HPDE6-E6E7 (cell line): ENCODE measurements at regions not wholly inside any gene's neighbourhood (a gene's known extent, or its start where the extent isn't known, plus 50 kb on each side); places are given as distances from the start of the nearest gene placed in this dataset.

Source experiments
- DNase-seq: peaks from one replicate; pipeline ENCODE4 v3.0.0; 2011; ENCODE audit warnings: missing footprints; ENCODE audit errors: extremely low spot score

DNA sequence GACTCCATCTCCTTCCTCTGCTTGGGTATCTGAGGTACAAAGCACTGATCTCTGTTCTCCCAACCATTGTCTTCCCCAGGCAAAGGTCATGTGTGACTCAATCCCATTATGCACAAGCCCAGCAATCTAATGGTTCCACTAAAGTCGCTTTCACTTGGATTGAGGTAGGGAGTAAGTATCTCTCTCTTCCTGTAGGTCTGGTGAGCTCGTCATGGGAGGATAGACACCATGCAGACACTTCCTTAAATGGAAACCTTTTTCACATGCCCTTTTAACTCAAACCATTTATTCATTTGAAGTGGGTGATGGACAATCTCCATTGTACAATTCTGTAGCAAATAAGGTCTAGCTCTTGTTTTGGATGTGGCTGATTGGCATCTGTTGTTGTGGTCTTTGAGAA lies 245.2 kb upstream of the CLNK start:
- no peak for DNase-seq

DNA sequence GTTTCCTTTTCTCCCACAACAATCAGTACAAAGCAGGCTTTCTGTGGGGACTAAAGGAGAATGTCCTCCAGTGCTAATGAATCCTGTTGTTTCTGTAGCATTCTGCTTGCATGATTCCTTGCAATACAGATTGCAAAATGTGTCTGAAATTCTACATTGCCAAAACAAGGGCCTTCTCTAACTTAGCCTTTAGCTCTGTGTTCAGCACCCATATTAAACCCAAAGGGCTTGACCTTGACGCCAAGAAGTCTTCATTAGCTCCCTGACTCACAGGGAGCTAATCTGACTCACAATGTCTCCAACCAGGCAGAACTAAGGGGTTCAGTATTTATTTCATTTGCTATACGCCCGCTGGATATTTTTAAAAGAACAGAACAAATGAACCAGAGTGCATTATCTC lies 241.4 kb upstream of the CLNK start:
- DNase-seq: no peak

DNA sequence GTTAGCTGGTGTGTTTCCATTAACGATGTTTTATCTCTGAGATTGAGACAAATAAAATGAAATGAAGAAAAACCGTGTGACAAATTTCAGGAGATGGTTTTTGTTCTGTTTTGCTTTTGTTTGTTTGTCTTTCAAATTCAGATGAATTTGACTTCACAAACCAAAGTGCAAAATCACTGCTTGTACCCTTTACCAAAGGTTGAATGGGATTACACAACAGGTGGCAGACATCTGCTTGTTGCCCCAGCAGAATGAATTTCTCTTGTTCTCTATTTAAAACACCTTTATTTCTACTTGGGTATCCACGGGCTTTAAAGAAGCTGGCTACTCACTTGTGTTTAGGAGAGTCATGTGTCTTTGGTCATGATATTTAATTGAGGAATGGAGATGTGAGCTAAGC lies 239.7 kb upstream of the CLNK start:
- DNase-seq: no peak

DNA sequence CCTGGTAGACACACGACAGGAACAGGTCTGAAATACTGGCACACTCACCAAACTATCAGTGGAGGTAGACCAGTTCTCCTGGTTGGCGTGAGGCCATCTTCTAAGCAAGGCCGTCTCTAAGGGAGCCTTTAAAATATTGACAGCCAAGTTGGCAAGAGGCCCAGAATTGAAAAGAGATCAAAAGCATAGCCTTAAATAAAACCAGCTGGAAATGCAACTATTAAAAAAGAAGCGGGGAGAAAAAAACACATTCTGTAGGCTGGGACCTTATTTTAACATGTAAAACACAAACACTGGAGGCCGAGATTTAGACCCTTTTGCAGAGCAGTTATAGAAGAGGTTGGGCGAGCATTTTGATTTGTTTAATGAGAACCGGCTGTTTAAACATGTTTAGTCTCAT lies 233.0 kb upstream of the CLNK start:
- no peak for DNase-seq

DNA sequence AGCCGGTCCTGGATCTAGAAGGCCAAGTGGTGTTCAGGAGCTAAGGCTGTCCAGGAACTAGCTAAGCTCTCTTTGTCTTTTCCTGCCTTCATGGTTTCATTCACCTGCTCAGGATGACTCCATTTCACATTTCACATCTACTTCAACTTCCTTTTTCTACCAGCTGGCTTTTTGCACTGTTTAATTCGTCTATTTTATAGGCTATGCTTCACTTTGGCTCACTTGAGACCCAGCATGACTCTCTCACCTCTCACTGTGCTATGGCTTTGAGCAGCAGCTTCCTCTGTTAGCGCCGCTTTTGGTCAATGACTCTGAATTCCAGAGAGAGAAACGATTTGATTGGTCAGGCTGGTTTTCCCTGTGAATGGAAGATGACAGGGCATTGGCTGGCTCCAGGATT lies 213.5 kb upstream of the CLNK start:
- DNase-seq: no peak

DNA sequence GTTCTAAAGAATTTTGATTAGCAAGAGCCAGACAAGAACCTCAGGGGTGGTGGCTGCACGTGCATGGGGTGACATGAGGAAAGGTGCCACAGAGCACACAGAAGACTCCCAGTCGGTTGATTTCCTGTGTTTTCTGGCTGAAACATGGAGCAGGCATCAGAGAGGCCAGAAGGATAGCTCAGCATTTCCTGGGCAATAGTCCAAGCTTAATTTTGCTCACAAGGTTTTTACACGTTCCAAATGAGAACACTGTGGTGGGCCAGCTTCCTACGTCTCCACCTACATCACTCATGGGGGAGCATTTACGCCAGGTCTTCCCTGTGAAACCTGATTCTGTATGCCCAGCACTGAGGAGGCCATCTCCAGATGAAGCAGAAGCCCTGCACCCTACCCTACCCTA lies 212.5 kb upstream of the CLNK start:
- no peak for DNase-seq

DNA sequence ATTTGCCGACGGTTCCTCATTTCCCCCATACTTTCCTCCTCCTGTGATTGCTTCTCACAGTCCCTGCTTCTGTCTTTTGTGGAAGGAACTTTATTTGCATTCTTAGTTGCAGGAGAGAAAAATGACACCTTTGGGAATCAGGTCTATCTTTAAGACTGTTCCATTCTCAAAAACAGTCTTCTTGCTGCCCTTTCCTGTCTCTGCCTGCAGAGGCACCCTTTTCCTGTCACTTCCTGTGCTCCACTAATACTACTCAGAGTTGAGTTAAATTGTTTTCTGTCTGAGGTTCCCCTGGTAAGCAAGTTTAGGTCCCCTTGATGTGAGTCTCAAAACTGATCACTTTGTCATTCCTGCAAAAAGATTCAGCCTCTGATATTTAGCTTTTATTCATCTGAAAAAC lies 208.8 kb upstream of the CLNK start:
- no peak for DNase-seq

DNA sequence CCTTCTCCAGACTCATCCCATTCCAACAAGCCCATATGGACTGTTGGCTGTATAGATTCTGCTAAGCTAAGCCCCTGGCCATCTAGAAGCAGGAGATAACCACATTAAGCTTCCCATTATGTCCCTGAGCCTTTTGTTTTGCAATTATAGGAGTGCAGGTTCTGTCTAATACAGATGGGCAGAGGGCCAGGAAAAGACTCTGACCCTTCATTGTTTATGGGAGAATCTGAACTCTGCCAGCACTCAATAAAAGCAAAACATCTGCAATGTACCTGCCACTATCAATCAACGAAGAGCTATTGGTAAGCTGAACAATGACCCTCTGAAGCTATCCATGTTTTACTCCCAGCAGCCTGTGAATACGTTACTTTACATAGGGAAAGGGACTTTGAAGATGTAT lies 207.3 kb upstream of the CLNK start:
- DNase-seq: no peak

DNA sequence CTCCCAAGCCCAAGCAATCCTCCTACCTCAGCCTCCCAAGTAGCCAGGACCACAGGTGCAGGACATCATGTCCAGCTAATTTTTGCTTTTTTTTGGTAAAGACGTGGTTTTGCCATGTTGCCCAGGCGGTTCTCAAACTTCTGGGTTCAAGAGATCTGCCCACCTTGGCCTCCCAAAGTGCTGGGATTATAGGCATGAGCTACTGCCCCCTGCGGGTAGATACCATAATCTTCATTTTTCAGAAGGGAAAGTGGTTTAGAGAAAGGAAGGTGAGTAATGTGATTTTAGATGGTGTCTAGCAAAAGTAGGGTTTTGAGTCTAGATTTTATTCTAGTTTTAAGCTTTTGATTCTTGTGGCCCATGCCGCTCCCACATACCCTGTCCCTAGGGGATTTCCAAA lies 205.3 kb upstream of the CLNK start:
- no peak for DNase-seq

DNA sequence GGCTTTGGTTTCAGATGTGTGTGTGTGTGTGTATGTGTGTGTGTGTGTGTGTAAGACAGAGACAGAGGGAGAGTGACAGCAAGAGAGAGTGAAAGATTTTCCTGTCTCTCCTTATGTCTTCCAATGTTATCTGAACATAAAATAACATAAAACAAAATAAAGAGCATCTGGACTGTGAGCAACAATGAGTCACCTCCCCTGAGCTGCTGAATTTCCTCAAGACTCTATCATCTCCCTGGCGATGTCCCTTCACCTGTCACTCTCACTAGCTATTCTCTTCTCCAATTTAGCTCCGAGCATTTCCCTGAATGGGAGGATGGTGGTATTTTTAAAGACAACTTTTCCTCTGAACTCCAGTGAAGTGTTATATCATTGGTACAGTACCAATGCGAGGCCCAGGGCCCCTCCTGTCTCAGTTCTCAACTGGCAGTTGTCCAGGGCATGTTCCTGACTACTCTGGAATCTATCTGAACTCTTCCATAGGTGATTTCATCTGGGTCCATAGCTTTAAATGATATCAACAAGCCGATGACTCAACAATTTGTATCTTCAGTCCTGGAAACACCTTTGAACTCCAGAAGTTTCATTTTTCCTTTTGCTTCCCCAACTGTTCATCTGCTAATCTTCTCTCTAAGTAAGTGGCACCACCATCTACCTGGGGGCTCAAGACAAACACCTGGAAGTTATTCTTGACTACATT lies 195.0 kb upstream of the CLNK start:
- DNase-seq: peak; percentile 5

DNA sequence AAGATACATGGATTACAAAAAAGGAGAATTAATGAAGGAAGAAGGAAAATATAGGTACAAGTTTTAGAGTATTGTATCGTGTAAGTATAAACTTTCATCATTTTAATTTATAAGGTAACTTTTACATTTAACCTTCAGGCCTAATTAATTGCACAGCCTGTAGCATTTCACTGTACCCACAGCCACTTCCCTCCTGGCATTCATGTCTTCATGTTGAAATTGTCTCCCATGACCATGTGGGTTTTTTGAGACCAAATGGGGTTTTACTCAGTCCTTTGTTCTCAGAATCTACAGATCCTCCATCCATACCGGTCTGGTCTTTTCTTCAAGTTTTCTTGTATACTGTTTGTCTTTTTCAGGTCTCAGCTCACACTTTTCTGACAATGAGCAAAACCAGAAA lies 194.3 kb upstream of the CLNK start:
- no peak for DNase-seq

DNA sequence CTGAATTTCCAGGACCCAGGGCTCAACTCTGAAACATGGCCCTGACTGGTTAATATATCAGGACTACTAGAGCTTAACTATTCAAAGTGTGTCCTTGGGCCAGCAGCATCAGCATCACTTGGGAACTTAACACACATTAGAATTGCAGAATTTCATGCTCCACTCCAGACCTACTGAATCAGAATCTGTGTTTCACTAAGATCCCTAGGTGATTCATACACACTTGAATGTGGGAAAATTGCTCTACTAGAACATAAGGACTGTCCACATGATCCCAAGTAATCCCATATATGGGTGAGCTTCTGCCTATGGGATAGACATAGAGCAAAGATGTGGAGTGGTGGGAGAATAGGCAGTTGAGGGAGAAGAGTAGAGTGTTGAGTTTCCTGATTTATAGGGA lies 192.5 kb upstream of the CLNK start:
- DNase-seq: no peak

DNA sequence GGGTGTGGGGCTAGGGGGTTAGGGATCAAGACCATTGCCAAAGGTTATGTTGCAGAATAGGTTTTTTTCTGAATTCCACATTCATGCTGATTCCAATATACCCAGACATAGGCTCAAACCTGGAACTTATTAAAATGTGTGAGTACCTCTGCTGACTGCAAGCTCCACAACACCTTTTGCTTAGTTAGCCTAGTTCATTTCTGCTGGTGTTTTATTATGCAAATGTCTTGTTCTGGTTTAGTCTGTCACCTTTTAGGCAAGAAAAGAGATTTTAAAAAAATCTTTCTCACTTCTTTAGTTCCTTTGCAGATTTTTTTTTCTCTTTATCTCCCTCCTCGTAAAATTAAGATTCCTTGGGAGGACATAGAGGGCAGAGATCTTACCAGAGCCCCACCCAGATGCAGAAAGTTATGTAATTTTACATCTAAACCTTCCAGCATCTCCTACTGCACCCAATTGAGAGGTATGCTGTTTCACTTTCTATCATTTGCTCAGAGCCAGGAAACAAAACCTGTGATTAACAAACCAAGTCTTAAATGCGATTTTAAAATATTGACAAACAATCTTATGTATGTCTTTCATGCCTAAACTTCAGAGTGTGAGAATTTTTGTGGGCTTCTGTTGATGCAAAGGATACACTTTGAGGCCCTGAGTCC lies 190.7 kb upstream of the CLNK start:
- DNase-seq: no peak

DNA sequence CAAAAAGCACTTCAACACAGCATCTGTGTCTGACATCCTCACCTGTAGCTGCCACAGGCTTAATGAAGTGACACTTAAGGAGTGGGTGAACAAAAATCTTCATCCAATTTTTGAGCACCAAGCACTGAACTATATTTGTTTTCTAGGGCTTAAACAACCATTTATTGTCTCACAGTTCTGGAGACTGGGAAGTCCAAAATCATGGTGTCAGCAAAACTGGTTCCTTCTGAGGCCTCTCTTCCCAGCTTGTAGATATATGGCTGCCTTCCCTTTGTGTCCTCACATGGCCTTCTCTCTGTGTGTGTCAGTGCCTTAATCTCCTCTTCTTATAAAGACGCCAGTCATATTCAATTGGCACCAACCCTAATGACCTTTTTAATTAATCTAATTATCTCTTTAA lies 189.2 kb upstream of the CLNK start:
- DNase-seq: no peak

DNA sequence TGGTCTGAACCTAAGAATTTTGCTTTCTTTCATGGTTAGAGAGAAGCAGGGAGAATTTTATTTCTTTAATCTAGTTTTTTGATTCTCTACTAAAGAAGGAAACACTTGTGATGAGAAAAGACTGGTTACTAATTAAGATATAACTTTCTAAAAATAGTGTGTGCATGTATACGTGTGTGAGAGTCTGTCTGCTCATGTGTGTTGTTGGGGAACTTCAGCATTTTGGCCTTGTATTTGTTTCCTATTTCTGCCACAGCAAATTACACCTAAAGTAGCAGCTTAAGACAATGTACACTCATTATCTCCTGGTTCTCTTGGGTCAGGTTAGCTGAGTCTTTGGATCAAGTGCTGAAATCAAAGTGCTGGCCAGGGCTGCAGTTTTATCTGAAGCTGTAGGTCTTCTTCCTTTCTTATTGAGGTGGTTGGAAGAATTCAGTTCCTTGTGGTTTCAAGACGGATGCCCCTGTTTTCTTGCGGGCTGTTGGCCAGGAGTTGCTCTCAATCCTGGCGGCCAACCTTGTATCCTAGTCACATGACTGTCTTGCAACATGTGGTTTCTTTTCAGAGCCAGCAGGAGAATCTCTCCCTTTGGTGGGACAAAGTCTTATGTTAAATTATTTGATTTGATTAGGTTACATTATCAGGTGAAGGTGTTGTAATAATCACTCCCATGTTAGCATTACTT lies 188.4 kb upstream of the CLNK start:
- no peak for DNase-seq

DNA sequence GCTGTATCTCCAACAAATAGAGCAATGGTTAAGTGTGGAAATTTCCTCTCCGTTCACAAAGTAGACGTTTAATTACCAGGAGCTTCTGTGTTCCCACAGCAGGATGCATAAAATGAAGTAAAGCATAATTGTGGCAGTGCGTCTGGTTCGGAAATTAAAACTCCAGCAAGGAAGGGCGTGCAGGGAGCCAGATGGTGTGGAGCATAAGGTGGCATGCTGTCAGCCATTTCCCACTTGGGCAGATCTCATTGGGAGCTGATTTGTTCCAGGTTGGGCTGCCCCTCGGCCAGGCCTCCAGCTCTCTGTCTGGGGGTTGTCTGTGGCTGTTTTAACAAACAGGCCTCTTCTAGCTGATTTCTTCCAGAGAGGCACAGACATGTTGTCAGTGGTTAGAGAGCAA lies 182.1 kb upstream of the CLNK start:
- DNase-seq: no peak

DNA sequence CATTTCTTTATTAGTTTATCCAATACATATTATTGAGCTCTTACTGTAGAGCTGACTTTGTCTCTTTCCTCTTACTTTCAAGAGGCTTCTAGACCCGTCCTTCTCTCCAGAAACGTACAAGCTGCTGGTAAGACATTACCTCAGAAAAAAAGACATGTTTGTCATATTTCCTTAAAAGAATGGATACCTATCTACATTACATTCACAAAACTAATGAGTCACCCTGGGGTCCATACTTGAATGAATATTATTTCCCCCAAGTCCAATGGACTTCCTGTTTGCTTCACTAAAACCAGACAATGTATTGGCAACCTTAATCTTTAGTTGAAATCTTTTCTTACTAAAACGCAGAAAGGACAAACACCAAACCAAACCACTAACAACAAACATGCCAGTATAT lies 176.5 kb upstream of the CLNK start:
- no peak for DNase-seq

DNA sequence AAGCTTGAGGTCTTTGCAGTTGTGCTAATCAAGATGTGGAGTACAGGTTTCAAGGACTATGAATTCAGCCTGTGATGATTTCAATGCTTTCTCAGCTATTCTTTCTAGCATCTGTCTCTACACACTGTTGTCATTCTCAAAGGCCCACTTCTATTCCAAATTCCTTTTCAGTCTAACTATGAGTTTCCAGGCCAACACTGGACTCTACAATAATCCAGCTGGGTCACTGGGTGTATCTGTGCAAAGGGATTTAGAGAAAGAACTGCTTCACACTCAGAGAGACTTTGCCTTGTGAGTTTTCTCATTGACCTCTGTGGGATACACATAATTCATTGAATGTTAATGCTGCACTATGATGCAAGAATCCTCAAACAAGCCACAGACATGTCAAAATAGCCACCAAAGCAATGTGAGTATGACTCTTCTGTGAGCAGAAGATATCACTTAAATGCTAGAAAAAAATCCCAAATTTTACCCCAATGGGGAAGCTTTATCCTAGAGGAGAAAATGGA lies 171.8 kb upstream of the CLNK start:
- no peak for DNase-seq

DNA sequence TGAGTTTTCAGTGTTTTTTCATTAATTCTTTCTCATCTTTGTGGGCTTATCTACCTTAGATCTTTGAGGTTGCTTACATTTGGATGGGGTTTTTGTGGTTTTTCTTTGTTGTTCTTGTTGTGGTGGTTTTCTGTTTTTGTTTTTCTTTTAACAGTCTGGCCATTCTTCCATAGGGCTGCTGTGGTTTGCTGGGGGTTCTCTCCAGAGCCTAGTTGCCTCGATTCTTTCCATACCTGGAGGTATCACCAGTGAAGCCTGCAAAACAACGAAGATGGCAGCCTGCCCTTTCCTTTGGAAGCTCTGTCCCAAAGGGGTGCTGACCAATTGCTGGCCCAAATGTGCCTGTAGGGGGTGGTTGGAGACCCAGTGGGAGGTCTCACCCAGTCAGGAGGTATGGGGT lies 168.6 kb upstream of the CLNK start:
- no peak for DNase-seq

DNA sequence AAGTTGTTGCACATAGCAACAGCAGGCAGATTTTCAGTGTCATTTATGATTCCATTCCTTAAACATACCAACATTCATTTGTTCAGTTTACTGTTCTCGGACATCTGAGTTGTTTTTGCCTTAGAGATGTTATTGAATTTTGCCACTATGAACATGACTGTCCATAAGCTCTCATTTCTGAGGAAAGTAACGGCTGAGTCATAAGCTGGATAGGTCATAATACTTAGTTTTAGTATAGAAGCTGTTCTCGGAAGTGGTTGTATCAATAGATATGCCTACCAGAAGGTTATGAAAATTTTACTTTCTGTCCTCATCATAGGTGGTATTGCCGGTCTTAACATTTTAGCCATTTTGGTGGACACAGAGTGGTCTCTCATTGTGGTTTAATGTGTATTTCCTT lies 157.1 kb upstream of the CLNK start:
- DNase-seq: no peak

DNA sequence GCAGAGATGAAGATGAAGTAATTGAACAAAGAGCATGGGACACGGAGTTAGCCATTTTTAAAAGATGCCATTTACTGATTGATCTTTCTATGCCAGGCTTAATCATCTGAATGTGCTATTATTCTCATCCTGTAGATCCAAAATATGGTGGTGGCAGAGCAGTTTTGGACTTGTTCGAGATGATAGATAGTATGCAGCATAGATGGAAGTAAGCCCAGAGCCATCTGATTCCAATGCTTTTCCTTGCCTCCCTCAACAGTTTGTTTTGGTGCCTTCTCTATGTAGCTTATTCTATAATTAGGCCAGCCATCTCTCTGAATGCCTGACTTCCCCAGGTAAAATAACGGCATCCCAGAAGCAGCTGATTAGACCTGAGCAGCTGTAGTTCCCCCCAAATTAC lies 152.6 kb upstream of the CLNK start:
- DNase-seq: no peak

DNA sequence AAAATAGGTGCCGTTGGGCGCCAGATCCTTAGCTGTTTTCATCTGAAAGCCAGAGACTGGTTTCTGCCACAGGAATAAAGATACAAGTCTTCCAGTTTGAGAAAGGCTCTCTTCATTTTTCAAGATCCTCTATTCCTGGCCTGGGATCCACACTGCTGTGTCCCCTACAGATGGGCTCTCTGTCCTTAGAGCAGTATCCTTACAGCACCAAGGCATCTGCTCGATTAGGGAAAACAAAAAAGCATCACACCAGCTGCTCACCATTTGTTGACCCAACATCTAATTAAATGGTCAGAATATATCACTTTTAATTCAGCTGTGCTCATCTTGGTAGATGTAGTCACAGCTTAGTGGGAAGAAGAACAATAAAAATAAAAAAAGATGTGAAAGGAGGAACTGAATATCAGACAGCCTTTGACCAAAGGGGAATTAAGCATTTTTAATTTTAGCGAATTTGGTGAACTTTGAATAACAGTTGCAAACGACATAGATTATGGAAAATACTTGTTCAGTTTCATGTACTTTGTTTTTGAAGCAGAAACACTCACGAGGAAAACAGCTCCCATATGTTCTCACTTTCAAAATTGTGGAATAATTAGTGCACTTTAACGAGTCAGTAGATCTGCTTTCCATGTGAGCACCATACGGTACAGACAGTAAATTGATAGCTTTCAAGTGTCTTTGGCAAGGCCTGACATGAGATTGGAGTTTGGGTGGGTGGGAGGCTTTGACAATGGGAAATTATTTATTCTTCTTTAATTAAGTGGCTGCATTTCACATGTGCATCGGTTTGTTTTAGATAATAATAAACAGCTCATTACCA lies 148.4 kb upstream of the CLNK start:
- DNase-seq: no peak
